ENCODE measurements at regions not wholly inside any gene's neighbourhood (a gene's known extent, or its start where the extent isn't known, plus 50 kb on each side); places are given as distances from the start of the nearest gene placed in this dataset.

GRCh38 chr3:26474706-26475105 is 147.9 kb upstream of the LRRC3B start:
- Histone ChIP-seq H3K36me3 (ENCODE audit: control insufficient read depth in 4 of 4, insufficient read depth in 3 of 4, low read depth in 1 of 4, low read length in 3 of 4) (no peaks in the 10 kb centered on the region), H3K27me3 (ENCODE audit: control insufficient read depth in 4 of 4, insufficient read depth in 4 of 4, low read length in 3 of 4) (no peaks in the 10 kb centered on the region), H3K27ac (ENCODE audit: low read depth in 1 of 2, low read length in 2 of 2) (no peak overlapping the region), H3K9me3 (ENCODE audit: control insufficient read depth in 4 of 4, low read length in 3 of 4) (no peaks in the 10 kb centered on the region), H3K4me3 (ENCODE audit: low read depth in 1 of 3, low read length in 3 of 3) (no peak overlapping the region), H3K9ac (ENCODE audit: low read depth in 1 of 2, low read length in 2 of 2) (no peak overlapping the region), H3K4me1 (ENCODE audit: control insufficient read depth in 4 of 4, insufficient read depth in 4 of 4, low read length in 3 of 4) (no peaks in the 10 kb centered on the region)
- no peak for DNase-seq (ENCODE audit: low spot score)
- 84% methylated on average over 3 of the region's 3 CpGs for WGBS
- TF ChIP-seq FOXA2 (IDR thresholded peaks at IDR 0.05) (no peak), RAD21 (IDR thresholded peaks at IDR 0.05) (no peak), HNF4A (conservative IDR thresholded peaks at IDR 0.05) (no peak), TAF1 (conservative IDR thresholded peaks at IDR 0.05) (no peak)

- Histone ChIP-seq H3K27me3 (ENCODE audit: control insufficient read depth in 4 of 4, insufficient read depth in 4 of 4, low read length in 3 of 4) (no peaks in the 10 kb centered on the region), H3K27ac (ENCODE audit: low read depth in 1 of 2, low read length in 2 of 2) (no peak overlapping the region), H3K9me3 (ENCODE audit: control insufficient read depth in 4 of 4, low read length in 3 of 4) (no peaks in the 10 kb centered on the region), H3K9ac (ENCODE audit: low read depth in 1 of 2, low read length in 2 of 2) (no peak overlapping the region), H3K4me3 (ENCODE audit: low read depth in 1 of 3, low read length in 3 of 3) (no peak overlapping the region), H3K4me1 (ENCODE audit: control insufficient read depth in 4 of 4, insufficient read depth in 4 of 4, low read length in 3 of 4) (no peaks in the 10 kb centered on the region), H3K36me3 (ENCODE audit: control insufficient read depth in 4 of 4, insufficient read depth in 3 of 4, low read depth in 1 of 4, low read length in 3 of 4) (no peaks in the 10 kb centered on the region)
- no peak for TF ChIP-seq HNF4A (conservative IDR thresholded peaks at IDR 0.05)
- TF ChIP-seq FOXA1 (IDR thresholded peaks at IDR 0.05), result no peak
- TF ChIP-seq ZBTB33 (IDR thresholded peaks at IDR 0.05), result no peak
- TF ChIP-seq, protein P1, sequence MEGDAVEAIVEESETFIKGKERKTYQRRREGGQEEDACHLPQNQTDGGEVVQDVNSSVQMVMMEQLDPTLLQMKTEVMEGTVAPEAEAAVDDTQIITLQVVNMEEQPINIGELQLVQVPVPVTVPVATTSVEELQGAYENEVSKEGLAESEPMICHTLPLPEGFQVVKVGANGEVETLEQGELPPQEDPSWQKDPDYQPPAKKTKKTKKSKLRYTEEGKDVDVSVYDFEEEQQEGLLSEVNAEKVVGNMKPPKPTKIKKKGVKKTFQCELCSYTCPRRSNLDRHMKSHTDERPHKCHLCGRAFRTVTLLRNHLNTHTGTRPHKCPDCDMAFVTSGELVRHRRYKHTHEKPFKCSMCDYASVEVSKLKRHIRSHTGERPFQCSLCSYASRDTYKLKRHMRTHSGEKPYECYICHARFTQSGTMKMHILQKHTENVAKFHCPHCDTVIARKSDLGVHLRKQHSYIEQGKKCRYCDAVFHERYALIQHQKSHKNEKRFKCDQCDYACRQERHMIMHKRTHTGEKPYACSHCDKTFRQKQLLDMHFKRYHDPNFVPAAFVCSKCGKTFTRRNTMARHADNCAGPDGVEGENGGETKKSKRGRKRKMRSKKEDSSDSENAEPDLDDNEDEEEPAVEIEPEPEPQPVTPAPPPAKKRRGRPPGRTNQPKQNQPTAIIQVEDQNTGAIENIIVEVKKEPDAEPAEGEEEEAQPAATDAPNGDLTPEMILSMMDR (IDR thresholded peaks at IDR 0.05; ENCODE audit: low read depth, low read length, missing input control), result no peak
- TF ChIP-seq TAF1 (conservative IDR thresholded peaks at IDR 0.05), result no peak
- no peak for TF ChIP-seq JUND (IDR thresholded peaks at IDR 0.05)
- no peak for TF ChIP-seq FOXA2 (IDR thresholded peaks at IDR 0.05)
- TF ChIP-seq, protein P2, sequence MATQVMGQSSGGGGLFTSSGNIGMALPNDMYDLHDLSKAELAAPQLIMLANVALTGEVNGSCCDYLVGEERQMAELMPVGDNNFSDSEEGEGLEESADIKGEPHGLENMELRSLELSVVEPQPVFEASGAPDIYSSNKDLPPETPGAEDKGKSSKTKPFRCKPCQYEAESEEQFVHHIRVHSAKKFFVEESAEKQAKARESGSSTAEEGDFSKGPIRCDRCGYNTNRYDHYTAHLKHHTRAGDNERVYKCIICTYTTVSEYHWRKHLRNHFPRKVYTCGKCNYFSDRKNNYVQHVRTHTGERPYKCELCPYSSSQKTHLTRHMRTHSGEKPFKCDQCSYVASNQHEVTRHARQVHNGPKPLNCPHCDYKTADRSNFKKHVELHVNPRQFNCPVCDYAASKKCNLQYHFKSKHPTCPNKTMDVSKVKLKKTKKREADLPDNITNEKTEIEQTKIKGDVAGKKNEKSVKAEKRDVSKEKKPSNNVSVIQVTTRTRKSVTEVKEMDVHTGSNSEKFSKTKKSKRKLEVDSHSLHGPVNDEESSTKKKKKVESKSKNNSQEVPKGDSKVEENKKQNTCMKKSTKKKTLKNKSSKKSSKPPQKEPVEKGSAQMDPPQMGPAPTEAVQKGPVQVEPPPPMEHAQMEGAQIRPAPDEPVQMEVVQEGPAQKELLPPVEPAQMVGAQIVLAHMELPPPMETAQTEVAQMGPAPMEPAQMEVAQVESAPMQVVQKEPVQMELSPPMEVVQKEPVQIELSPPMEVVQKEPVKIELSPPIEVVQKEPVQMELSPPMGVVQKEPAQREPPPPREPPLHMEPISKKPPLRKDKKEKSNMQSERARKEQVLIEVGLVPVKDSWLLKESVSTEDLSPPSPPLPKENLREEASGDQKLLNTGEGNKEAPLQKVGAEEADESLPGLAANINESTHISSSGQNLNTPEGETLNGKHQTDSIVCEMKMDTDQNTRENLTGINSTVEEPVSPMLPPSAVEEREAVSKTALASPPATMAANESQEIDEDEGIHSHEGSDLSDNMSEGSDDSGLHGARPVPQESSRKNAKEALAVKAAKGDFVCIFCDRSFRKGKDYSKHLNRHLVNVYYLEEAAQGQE (IDR thresholded peaks at IDR 0.05), result no peak
- no peak for DNase-seq (ENCODE audit: low spot score)
These were observed 142.2 kb upstream of the LRRC3B start for GRCh38 chr3:26480377-26480776.

DNA sequence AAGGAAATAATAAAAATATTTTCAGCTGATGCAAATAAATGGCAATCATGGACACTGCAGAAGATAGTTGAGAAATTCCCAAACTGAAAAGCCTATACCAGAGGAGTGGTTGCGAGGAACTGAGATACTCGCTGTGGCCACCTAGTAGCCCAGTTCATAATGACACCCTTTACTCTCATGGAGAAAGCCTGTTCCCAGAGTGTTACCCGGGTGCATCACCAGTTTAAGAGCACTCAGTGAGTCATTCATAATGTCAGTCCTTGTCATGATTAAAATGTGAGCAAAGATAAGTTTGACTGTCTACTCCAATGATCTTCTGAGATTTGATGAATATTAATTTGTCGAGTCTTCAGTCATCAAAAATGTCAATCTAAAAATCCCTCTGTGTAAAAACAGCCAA is 138.4 kb upstream of the LRRC3B start:
- H3K9me3 ChIP-seq (ENCODE audit: control insufficient read depth in 4 of 4, low read length in 3 of 4), result no peaks in the 10 kb centered on the region
- WGBS, result 65% methylated on average over 4 of the region's 4 CpGs
- H3K4me1 ChIP-seq (ENCODE audit: control insufficient read depth in 4 of 4, insufficient read depth in 4 of 4, low read length in 3 of 4), result no peaks in the 10 kb centered on the region
- TF ChIP-seq, protein P2 (IDR thresholded peaks at IDR 0.05), result no peak
- TF ChIP-seq, protein P1 (IDR thresholded peaks at IDR 0.05; ENCODE audit: low read depth, low read length, missing input control), result peak; percentile 20
- TF ChIP-seq TAF1 (conservative IDR thresholded peaks at IDR 0.05) (no peak), RAD21 (IDR thresholded peaks at IDR 0.05) (peak; percentile 58 to 73)
- no peak overlapping the region for H3K4me3 ChIP-seq (ENCODE audit: low read depth in 1 of 3, low read length in 3 of 3)
- DNase-seq (ENCODE audit: low spot score), result no peak
- H3K27me3 ChIP-seq (ENCODE audit: control insufficient read depth in 4 of 4, insufficient read depth in 4 of 4, low read length in 3 of 4), result no peaks in the 10 kb centered on the region
- H3K27ac ChIP-seq (ENCODE audit: low read depth in 1 of 2, low read length in 2 of 2), result no peak overlapping the region
- no peaks in the 10 kb centered on the region for H3K36me3 ChIP-seq (ENCODE audit: control insufficient read depth in 4 of 4, insufficient read depth in 3 of 4, low read depth in 1 of 4, low read length in 3 of 4)
- no peak overlapping the region for H3K9ac ChIP-seq (ENCODE audit: low read depth in 1 of 2, low read length in 2 of 2)

All from liver (tissue), 8 donors.